ENCODE measurements at regions not wholly inside any gene's neighbourhood (a gene's known extent, or its start where the extent isn't known, plus 50 kb on each side); places are given as distances from the start of the nearest gene placed in this dataset.
A peak's percentile ranks its signal among the peaks of the same experiment; 100 is the strongest.

GRCh38 chr7:22944510-22944909, 69.4 kb downstream of the HYCC1 start:
- Histone ChIP-seq H2AK5ac (ENCODE audit: low read length) (no peak overlapping the region), H4K12ac (ENCODE audit: low read depth, low read length) (no peak overlapping the region), H3K27ac (ENCODE audit: low read depth, low read length) (no peak overlapping the region), H3K4me1 (ENCODE audit: control insufficient read depth in 1 of 2, insufficient read depth in 2 of 2, low read length in 2 of 2) (no peaks in the 10 kb centered on the region), H4K8ac (ENCODE audit: low read depth, low read length) (no peak overlapping the region), H3K79me2 (ENCODE audit: control insufficient read depth, insufficient read depth, low read length, poor library complexity) (no peaks in the 10 kb centered on the region), H4K91ac (ENCODE audit: low read depth, low read length) (no peak overlapping the region), H2BK5ac (ENCODE audit: low read depth, low read length, poor library complexity) (no peak overlapping the region), H3K9me3 (ENCODE audit: insufficient read depth, low read depth, low read length) (no peaks in the 10 kb centered on the region), H2BK120ac (ENCODE audit: insufficient read depth, low read length, poor library complexity) (no peak overlapping the region), H3K14ac (ENCODE audit: low read length) (no peak overlapping the region), H2AFZ (ENCODE audit: insufficient read depth, low read length, poor library complexity) (no peak overlapping the region), H3K4me2 (ENCODE audit: low read length) (no peak overlapping the region), H3K4ac (ENCODE audit: low read depth, low read length) (no peak overlapping the region), H3K23ac (ENCODE audit: low read length) (no peak overlapping the region), H3K79me1 (ENCODE audit: low read length) (no peaks in the 10 kb centered on the region), H3K9ac (ENCODE audit: low read length) (no peak overlapping the region), H3K4me3 (ENCODE audit: low read depth, low read length) (no peak overlapping the region), H3K36me3 (ENCODE audit: control insufficient read depth in 1 of 2, insufficient read depth in 2 of 2, low read length in 2 of 2) (no peaks in the 10 kb centered on the region), H3K18ac (ENCODE audit: low read length) (no peak overlapping the region), H2BK12ac (ENCODE audit: low read length) (no peak overlapping the region), H3K27me3 (ENCODE audit: insufficient read depth, low read length) (no peaks in the 10 kb centered on the region)
- DNase-seq: peak in 1 of 2 donors; percentile 13
- WGBS (ENCODE audit: extremely low coverage, insufficient coverage, insufficient read length): no CpG with 5 or more reads among the region's 2 CpGs

DNA sequence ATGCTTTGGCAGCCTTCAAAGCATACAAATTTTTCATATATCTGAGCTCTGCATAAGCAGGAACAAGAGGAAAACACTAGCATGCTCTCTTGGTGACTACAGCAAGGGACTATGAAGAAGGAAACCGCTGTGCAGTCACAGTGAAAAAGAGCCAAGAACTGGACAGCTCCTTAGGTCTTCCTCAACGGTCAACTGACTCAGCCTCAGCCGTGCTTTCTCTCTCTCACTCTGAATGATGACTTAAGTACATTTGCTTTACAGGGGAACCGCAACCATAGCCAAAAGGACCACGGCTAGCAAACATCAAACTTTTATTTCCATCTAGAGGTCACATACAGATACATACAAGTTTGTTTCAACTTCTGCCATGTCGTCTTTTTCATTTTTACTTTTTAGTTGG, 69.9 kb downstream of the HYCC1 start:
- peak; percentile 54 to 65 for DNase-seq
- H2AFZ ChIP-seq (ENCODE audit: insufficient read depth, low read length, poor library complexity): no peak overlapping the region
- no peak overlapping the region for H3K4me3 ChIP-seq (ENCODE audit: low read depth, low read length)
- no peak overlapping the region for H4K91ac ChIP-seq (ENCODE audit: low read depth, low read length)
- H4K12ac ChIP-seq (ENCODE audit: low read depth, low read length): no peak overlapping the region
- H3K14ac ChIP-seq (ENCODE audit: low read length): no peak overlapping the region
- H4K8ac ChIP-seq (ENCODE audit: low read depth, low read length): no peak overlapping the region
- no peak overlapping the region for H3K27ac ChIP-seq (ENCODE audit: low read depth, low read length)
- H2BK12ac ChIP-seq (ENCODE audit: low read length): no peak overlapping the region
- no peak overlapping the region for H3K9ac ChIP-seq (ENCODE audit: low read length)
- no peak overlapping the region for H2BK5ac ChIP-seq (ENCODE audit: low read depth, low read length, poor library complexity)
- no peaks in the 10 kb centered on the region for H3K79me1 ChIP-seq (ENCODE audit: low read length)
- no peak overlapping the region for H3K4me2 ChIP-seq (ENCODE audit: low read length)
- WGBS (ENCODE audit: extremely low coverage, insufficient coverage, insufficient read length): no CpG with 5 or more reads among the region's 6 CpGs
- H2AK5ac ChIP-seq (ENCODE audit: low read length): no peak overlapping the region
- H2BK120ac ChIP-seq (ENCODE audit: insufficient read depth, low read length, poor library complexity): no peak overlapping the region
- H3K9me3 ChIP-seq (ENCODE audit: insufficient read depth, low read depth, low read length): no peaks in the 10 kb centered on the region
- H3K27me3 ChIP-seq (ENCODE audit: insufficient read depth, low read length): no peaks in the 10 kb centered on the region
- no peak overlapping the region for H3K23ac ChIP-seq (ENCODE audit: low read length)
- H3K4me1 ChIP-seq (ENCODE audit: control insufficient read depth in 1 of 2, insufficient read depth in 2 of 2, low read length in 2 of 2): no peaks in the 10 kb centered on the region
- no peaks in the 10 kb centered on the region for H3K79me2 ChIP-seq (ENCODE audit: control insufficient read depth, insufficient read depth, low read length, poor library complexity)
- H3K36me3 ChIP-seq (ENCODE audit: control insufficient read depth in 1 of 2, insufficient read depth in 2 of 2, low read length in 2 of 2): no peaks in the 10 kb centered on the region
- H3K18ac ChIP-seq (ENCODE audit: low read length): no peak overlapping the region
- no peak overlapping the region for H3K4ac ChIP-seq (ENCODE audit: low read depth, low read length)

DNA sequence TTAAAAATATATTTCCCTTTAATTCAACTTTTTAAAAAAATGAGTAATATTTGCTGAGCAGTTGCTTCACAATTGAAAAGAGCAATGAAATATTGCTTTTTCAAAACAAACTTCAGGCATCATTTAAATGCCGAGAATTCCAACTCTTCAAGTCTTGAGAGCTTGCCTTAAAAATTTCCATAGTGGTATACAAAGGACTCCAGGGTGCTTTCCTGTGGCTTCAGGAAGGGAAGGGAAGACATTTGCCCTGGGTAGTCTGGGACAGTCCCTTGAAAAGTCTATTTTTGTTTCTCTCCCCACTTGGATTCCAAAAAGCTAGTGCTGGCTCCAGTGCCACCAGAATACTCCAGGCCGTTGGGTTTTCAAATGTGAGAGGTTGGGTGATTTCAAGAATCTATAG, 71.7 kb downstream of the HYCC1 start:
- no peaks in the 10 kb centered on the region for H3K4me1 ChIP-seq (ENCODE audit: control insufficient read depth in 1 of 2, insufficient read depth in 2 of 2, low read length in 2 of 2)
- H3K27ac ChIP-seq (ENCODE audit: low read depth, low read length): no peak overlapping the region
- no peak overlapping the region for H2BK12ac ChIP-seq (ENCODE audit: low read length)
- H3K79me2 ChIP-seq (ENCODE audit: control insufficient read depth, insufficient read depth, low read length, poor library complexity): no peaks in the 10 kb centered on the region
- H3K36me3 ChIP-seq (ENCODE audit: control insufficient read depth in 1 of 2, insufficient read depth in 2 of 2, low read length in 2 of 2): no peaks in the 10 kb centered on the region
- no peaks in the 10 kb centered on the region for H3K9me3 ChIP-seq (ENCODE audit: insufficient read depth, low read depth, low read length)
- H4K8ac ChIP-seq (ENCODE audit: low read depth, low read length): no peak overlapping the region
- H3K9ac ChIP-seq (ENCODE audit: low read length): no peak overlapping the region
- H4K12ac ChIP-seq (ENCODE audit: low read depth, low read length): no peak overlapping the region
- H3K23ac ChIP-seq (ENCODE audit: low read length): no peak overlapping the region
- no peak overlapping the region for H3K18ac ChIP-seq (ENCODE audit: low read length)
- no peak overlapping the region for H3K4ac ChIP-seq (ENCODE audit: low read depth, low read length)
- peak; percentile 11 to 77 for DNase-seq
- H2BK120ac ChIP-seq (ENCODE audit: insufficient read depth, low read length, poor library complexity): no peak overlapping the region
- H3K27me3 ChIP-seq (ENCODE audit: insufficient read depth, low read length): no peaks in the 10 kb centered on the region
- H4K91ac ChIP-seq (ENCODE audit: low read depth, low read length): no peak overlapping the region
- H3K14ac ChIP-seq (ENCODE audit: low read length): no peak overlapping the region
- no peak overlapping the region for H2AFZ ChIP-seq (ENCODE audit: insufficient read depth, low read length, poor library complexity)
- H2BK5ac ChIP-seq (ENCODE audit: low read depth, low read length, poor library complexity): no peak overlapping the region
- WGBS (ENCODE audit: extremely low coverage, insufficient coverage, insufficient read length): no CpG with 5 or more reads among the region's 2 CpGs
- no peaks in the 10 kb centered on the region for H3K79me1 ChIP-seq (ENCODE audit: low read length)
- no peak overlapping the region for H2AK5ac ChIP-seq (ENCODE audit: low read length)
- H3K4me2 ChIP-seq (ENCODE audit: low read length): no peak overlapping the region
- H3K4me3 ChIP-seq (ENCODE audit: low read depth, low read length): no peak overlapping the region

- Histone ChIP-seq H3K4me2 (ENCODE audit: low read length) (no peak overlapping the region), H3K27me3 (ENCODE audit: insufficient read depth, low read length) (no peaks in the 10 kb centered on the region), H2BK12ac (ENCODE audit: low read length) (no peak overlapping the region), H3K79me2 (ENCODE audit: control insufficient read depth, insufficient read depth, low read length, poor library complexity) (no peaks in the 10 kb centered on the region), H3K27ac (ENCODE audit: low read depth, low read length) (no peak overlapping the region), H3K79me1 (ENCODE audit: low read length) (no peaks in the 10 kb centered on the region), H3K9me3 (ENCODE audit: insufficient read depth, low read depth, low read length) (no peaks in the 10 kb centered on the region), H3K23ac (ENCODE audit: low read length) (no peak overlapping the region), H3K14ac (ENCODE audit: low read length) (no peak overlapping the region), H2AFZ (ENCODE audit: insufficient read depth, low read length, poor library complexity) (no peak overlapping the region), H4K8ac (ENCODE audit: low read depth, low read length) (no peak overlapping the region), H2BK5ac (ENCODE audit: low read depth, low read length, poor library complexity) (no peak overlapping the region), H3K18ac (ENCODE audit: low read length) (no peak overlapping the region), H3K4me3 (ENCODE audit: low read depth, low read length) (no peak overlapping the region), H3K9ac (ENCODE audit: low read length) (no peak overlapping the region), H2BK120ac (ENCODE audit: insufficient read depth, low read length, poor library complexity) (no peak overlapping the region), H3K4ac (ENCODE audit: low read depth, low read length) (no peak overlapping the region), H2AK5ac (ENCODE audit: low read length) (no peak overlapping the region), H4K12ac (ENCODE audit: low read depth, low read length) (no peak overlapping the region), H3K36me3 (ENCODE audit: control insufficient read depth in 1 of 2, insufficient read depth in 2 of 2, low read length in 2 of 2) (no peaks in the 10 kb centered on the region), H3K4me1 (ENCODE audit: control insufficient read depth in 1 of 2, insufficient read depth in 2 of 2, low read length in 2 of 2) (no peaks in the 10 kb centered on the region), H4K91ac (ENCODE audit: low read depth, low read length) (no peak overlapping the region)
- DNase-seq: no peak
- WGBS (ENCODE audit: extremely low coverage, insufficient coverage, insufficient read length): no CpG with 5 or more reads among the region's 1 CpG
Measured at GRCh38 chr7:22939842-22940241, 74.1 kb downstream of the HYCC1 start.

Data from trophoblast cell (in vitro differentiated cells and primary cell).